ENCODE measurements at regions not wholly inside any gene's neighbourhood (a gene's known extent, or its start where the extent isn't known, plus 50 kb on each side); places are given as distances from the start of the nearest gene placed in this dataset.

DNA sequence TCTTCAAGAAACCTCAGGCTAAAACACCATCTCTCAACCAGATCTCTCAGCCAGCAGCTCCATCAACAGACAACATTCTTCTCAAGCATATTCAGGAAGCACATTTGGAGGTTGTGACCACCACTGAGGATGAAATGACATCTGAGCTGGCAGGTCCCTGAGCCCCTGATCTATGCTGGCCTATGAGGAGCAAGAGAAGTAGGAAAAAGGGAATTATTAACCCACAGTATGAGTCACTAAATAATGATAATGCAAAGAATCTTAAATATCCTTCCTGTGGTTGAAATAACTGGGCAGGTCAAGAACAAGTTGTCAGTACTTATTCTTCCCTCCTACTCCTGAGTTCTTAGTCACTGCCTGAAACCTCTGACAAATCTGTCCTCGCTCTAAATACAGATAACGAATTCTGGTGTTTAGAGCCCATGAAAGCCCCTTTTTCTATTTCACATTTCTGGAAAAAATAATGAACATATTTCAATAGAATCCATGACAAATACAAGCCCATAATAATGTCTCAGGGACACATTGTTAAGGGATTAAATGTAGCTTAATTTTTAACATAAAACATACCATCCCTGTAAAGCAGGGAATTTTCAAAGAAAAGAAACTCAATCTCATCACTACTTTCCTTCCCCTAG, 225.8 kb upstream of the IRS2 start:
- Histone ChIP-seq H3K27me3 (no peaks in the 10 kb centered on the region), H3K27ac (no peak overlapping the region), H3K4me1 (peaks cover 0 to 10% (median 8%) of the 10 kb centered on the region in 4 donors), H3K9me3 (no peaks in the 10 kb centered on the region), H3K4me3 (no peak overlapping the region), H3K36me3 (no peaks in the 10 kb centered on the region)
- DNase-seq = no peak
- WGBS, 5 donors = 47 to 78% (median 70%) methylated on average over 2 of the region's 2 CpGs
- no peak for TF ChIP-seq POLR2A (IDR thresholded peaks at IDR 0.05)
- no peak for TF ChIP-seq EP300 (IDR thresholded peaks at IDR 0.05)
- TF ChIP-seq, protein P1, sequence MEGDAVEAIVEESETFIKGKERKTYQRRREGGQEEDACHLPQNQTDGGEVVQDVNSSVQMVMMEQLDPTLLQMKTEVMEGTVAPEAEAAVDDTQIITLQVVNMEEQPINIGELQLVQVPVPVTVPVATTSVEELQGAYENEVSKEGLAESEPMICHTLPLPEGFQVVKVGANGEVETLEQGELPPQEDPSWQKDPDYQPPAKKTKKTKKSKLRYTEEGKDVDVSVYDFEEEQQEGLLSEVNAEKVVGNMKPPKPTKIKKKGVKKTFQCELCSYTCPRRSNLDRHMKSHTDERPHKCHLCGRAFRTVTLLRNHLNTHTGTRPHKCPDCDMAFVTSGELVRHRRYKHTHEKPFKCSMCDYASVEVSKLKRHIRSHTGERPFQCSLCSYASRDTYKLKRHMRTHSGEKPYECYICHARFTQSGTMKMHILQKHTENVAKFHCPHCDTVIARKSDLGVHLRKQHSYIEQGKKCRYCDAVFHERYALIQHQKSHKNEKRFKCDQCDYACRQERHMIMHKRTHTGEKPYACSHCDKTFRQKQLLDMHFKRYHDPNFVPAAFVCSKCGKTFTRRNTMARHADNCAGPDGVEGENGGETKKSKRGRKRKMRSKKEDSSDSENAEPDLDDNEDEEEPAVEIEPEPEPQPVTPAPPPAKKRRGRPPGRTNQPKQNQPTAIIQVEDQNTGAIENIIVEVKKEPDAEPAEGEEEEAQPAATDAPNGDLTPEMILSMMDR (IDR thresholded peaks at IDR 0.05) = no peak
- no peak for TF ChIP-seq POLR2AphosphoS5 (IDR thresholded peaks at IDR 0.05)
- intact Hi-C loops (cut with DNase I; ENCODE audit: low total_unique reads) = no loop called here

DNA sequence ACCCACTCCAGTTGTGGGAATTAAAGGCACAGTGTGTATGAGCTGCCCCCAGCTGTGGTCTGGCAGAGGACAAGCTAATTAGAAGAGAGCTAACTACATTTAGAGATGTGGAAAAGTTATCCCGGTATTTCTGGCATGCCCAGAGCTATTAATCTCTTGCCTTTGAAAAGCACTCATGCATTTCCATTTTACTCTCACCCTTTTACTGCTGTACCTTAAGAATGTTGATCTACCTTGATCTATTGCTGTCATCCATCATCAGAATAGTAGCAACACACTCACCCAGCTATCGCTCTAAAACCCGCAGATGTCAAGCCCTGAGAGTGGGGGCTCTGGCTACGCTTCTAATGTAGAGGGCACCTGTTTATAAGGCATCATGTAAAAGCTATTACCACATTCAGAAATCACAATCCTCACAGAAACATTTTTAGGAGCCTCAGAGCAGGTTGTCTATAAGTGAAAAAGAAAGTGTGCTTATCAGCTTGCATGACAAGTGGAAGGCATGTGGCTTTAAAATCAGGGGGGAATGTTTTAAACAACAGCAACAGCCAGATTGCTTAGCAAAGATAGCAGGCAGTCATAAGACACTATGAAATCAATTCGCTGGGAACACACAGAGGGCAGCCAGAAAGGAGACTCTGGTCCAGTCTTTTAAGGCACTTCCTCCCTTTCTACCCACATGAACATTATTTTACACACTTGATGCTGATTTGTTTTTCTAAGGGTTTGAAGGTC, 224.2 kb upstream of the IRS2 start:
- DNase-seq = peak in 1 of 2 donors; percentile 9
- no peak overlapping the region for H3K27ac ChIP-seq
- intact Hi-C loops (cut with DNase I; ENCODE audit: low total_unique reads) = no loop called here

DNA sequence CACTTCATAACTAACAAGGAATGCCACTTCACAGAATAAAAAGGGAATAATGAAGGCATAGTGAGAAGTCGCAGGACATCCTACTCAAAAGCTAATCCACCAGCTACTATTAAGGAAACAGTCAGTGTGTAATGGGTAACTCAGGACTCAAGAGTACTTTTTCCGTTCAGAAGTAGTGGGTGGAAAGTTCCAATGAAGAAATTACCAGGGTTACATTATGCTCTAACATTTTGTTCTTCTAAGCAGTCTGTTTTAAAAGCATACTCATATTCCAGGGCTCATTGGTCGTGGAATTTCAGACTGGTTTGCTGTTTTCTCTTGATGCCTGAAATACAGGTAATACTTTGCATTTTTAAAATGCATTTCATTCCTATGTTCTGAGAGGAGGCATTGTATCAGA, 222.4 kb upstream of the IRS2 start:
- Histone ChIP-seq H3K27ac (no peak overlapping the region), H3K4me3 (no peak overlapping the region), H3K4me1 (no peaks in the 10 kb centered on the region), H3K36me3 (no peaks in the 10 kb centered on the region), H3K27me3 (no peaks in the 10 kb centered on the region), H3K9me3 (no peaks in the 10 kb centered on the region)
- intact Hi-C loops (cut with DNase I; ENCODE audit: low total_unique reads) = no loop called here
- no peak for DNase-seq
- TF ChIP-seq POLR2A (IDR thresholded peaks at IDR 0.05) = no peak
- no peak for TF ChIP-seq EP300 (IDR thresholded peaks at IDR 0.05)
- TF ChIP-seq POLR2AphosphoS5 (IDR thresholded peaks at IDR 0.05) = no peak
- TF ChIP-seq, protein P1 (IDR thresholded peaks at IDR 0.05) = no peak
- 69 to 85% (median 83%) methylated on average over 3 of the region's 3 CpGs for WGBS, 5 donors

More for the DNA sequence above, 224.2 kb upstream of the IRS2 start:
- Histone ChIP-seq H3K9me3 (no peaks in the 10 kb centered on the region), H3K27me3 (no peaks in the 10 kb centered on the region), H3K4me1 (peaks cover 0 to 9% (median 7%) of the 10 kb centered on the region in 4 donors), H3K4me3 (no peak overlapping the region), H3K36me3 (no peaks in the 10 kb centered on the region)
- 47 to 68% (median 61%) methylated on average over 5 of the region's 5 CpGs for WGBS, 5 donors
- TF ChIP-seq POLR2A (IDR thresholded peaks at IDR 0.05) (no peak), EP300 (IDR thresholded peaks at IDR 0.05) (no peak)

DNA sequence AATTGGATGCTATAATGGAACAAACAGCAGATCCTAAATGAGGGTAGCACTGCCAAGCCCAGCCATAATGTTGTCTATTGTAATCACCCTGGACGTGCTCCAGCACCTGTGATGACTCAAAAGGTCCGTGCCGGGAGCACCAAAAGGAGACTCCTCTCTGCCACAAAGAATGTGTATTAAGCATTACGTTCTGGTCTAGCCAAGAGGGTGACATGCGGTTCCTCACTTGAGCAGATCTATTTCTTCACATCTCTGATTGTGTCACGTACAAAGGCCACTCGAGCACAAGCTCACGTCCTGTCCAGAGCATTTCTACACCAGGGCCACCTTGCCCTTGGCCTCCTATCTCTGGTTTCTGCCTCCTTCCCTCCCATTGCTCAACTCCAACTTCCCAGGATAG, 219.9 kb upstream of the IRS2 start:
- peaks cover 0 to 6% (median 0%) of the 10 kb centered on the region in 3 donors for H3K27me3 ChIP-seq
- no peaks in the 10 kb centered on the region for H3K4me1 ChIP-seq
- no peak overlapping the region for H3K27ac ChIP-seq
- H3K4me3 ChIP-seq = no peak overlapping the region
- H3K9me3 ChIP-seq = no peaks in the 10 kb centered on the region
- TF ChIP-seq, protein P1 (IDR thresholded peaks at IDR 0.05) = no peak
- no peak for TF ChIP-seq EP300 (IDR thresholded peaks at IDR 0.05)
- 74 to 85% (median 81%) methylated on average over 8 of the region's 8 CpGs for WGBS, 5 donors
- no peaks in the 10 kb centered on the region for H3K36me3 ChIP-seq
- DNase-seq = no peak
- intact Hi-C loops (cut with DNase I; ENCODE audit: low total_unique reads) = no loop called here

DNA sequence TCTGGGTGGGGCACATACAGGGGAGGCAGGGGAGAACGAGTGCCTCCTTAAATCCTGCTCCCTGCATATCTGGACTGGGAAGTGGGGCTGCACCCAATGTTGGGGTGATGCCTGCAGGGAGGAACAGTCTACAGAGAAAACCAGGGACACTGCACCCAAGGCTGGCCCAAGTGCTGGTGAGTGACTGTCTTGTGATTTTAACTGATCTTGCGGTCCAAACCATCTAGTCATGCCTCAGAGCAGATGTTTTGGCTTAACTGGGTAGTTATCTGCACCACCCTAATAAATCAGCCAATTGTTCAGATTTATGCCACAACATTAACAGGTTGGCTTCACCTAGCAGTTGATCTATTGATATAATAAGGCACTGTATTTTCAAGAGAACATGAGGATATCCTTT, 219.2 kb upstream of the IRS2 start:
- WGBS, 5 donors = 38 to 93% (median 83%) methylated on average over 2 of the region's 2 CpGs
- Histone ChIP-seq H3K27ac (no peak overlapping the region), H3K4me1 (no peaks in the 10 kb centered on the region), H3K4me3 (no peak overlapping the region), H3K27me3 (peaks cover 0 to 14% (median 0%) of the 10 kb centered on the region in 3 donors), H3K9me3 (no peaks in the 10 kb centered on the region), H3K36me3 (no peaks in the 10 kb centered on the region)
- TF ChIP-seq, protein P1 (IDR thresholded peaks at IDR 0.05) = no peak
- no peak for DNase-seq
- intact Hi-C loops (cut with DNase I; ENCODE audit: low total_unique reads) = no loop called here
